Activated CD4-positive, alpha-beta memory T cell treated with anti-CD3 and anti-CD28 coated beads, Interleukin-2, amount 10 ng/mL, durations not matched to agents 7 days and 5 days (primary cell): ENCODE measurements at regions not wholly inside any gene's neighbourhood (a gene's known extent, or its start where the extent isn't known, plus 50 kb on each side); places are given as distances from the start of the nearest gene placed in this dataset.

ENCODE experiments used
- CTCF ChIA-PET: fragments of 350-600 bp; sonication (Branson Sonifier 250); formaldehyde crosslinking; loops from one replicate; lab custom pipeline; 2021; ENCODE audit warnings: antibody characterized with exemption, inconsistent platforms; lab: Charles Lee
- POLR2A ChIA-PET: fragments of 350-600 bp; sonication (Branson Sonifier 250); formaldehyde crosslinking; loops from one replicate; lab custom pipeline; 2021; ENCODE audit warnings: antibody characterized with exemption; lab: Charles Lee
- DNase-seq: peaks from one replicate; pipeline ENCODE4 v3.0.0-alpha.2; 2020
- H3K27ac Mint-ChIP-seq: one replicate; pipeline ENCODE4 v1.8.0; 2021; ENCODE audit warnings: mild to moderate bottlenecking, mixed read lengths
- H3K27me3 Mint-ChIP-seq: one replicate; pipeline ENCODE4 v1.8.0; 2021; ENCODE audit warnings: mixed read lengths
- H3K36me3 Mint-ChIP-seq: one replicate; pipeline ENCODE4 v1.8.0; 2021; ENCODE audit warnings: low read depth, mixed read lengths
- H3K4me1 Mint-ChIP-seq: one replicate; pipeline ENCODE4 v1.8.0; 2021; ENCODE audit warnings: mixed read lengths
- H3K4me3 Mint-ChIP-seq: one replicate; pipeline ENCODE4 v1.8.0; 2021; ENCODE audit warnings: mild to moderate bottlenecking, mixed read lengths
- H3K9me3 Mint-ChIP-seq: one replicate; pipeline ENCODE4 v1.8.0; 2021; ENCODE audit warnings: mixed read lengths

- Mint-ChIP-seq H3K4me1 (no peaks in the 10 kb centered on the region), H3K4me3 (no peak overlapping the region), H3K36me3 (no peaks in the 10 kb centered on the region), H3K27me3 (no peaks in the 10 kb centered on the region), H3K27ac (no peak overlapping the region), H3K9me3 (no peaks in the 10 kb centered on the region)
- DNase-seq, result no peak
- CTCF ChIA-PET, result no interaction called here
- POLR2A ChIA-PET, result no interaction called here
Measured at GRCh38 chr13:111611651-111612050, 291.2 kb downstream of the TEX29 start.

GRCh38 chr13:111612886-111613285, 292.4 kb downstream of the TEX29 start:
- DNase-seq, result no peak
- Mint-ChIP-seq H3K36me3 (no peaks in the 10 kb centered on the region), H3K27me3 (no peaks in the 10 kb centered on the region), H3K27ac (no peak overlapping the region), H3K4me3 (no peak overlapping the region), H3K4me1 (no peaks in the 10 kb centered on the region), H3K9me3 (no peaks in the 10 kb centered on the region)
- ChIA-PET POLR2A (no interaction called here), CTCF (no interaction called here)

GRCh38 chr13:111614009-111614408, 293.6 kb downstream of the TEX29 start:
- ChIA-PET POLR2A (no interaction called here), CTCF (no interaction called here)
- Mint-ChIP-seq H3K27me3 (no peaks in the 10 kb centered on the region), H3K4me3 (no peak overlapping the region), H3K4me1 (no peaks in the 10 kb centered on the region), H3K27ac (no peak overlapping the region), H3K36me3 (no peaks in the 10 kb centered on the region), H3K9me3 (no peaks in the 10 kb centered on the region)
- DNase-seq, result no peak

GRCh38 chr13:111614613-111615012, 294.2 kb downstream of the TEX29 start:
- Mint-ChIP-seq H3K9me3 (no peaks in the 10 kb centered on the region), H3K4me3 (no peak overlapping the region), H3K36me3 (no peaks in the 10 kb centered on the region), H3K4me1 (no peaks in the 10 kb centered on the region), H3K27me3 (no peaks in the 10 kb centered on the region), H3K27ac (no peak overlapping the region)
- ChIA-PET CTCF (no interaction called here), POLR2A (no interaction called here)
- no peak for DNase-seq

- Mint-ChIP-seq H3K27ac (no peak overlapping the region), H3K4me3 (no peak overlapping the region), H3K4me1 (no peaks in the 10 kb centered on the region), H3K27me3 (no peaks in the 10 kb centered on the region), H3K9me3 (no peaks in the 10 kb centered on the region), H3K36me3 (no peaks in the 10 kb centered on the region)
- no peak for DNase-seq
- POLR2A ChIA-PET, result no interaction called here
- CTCF ChIA-PET, result no interaction called here
Measured at GRCh38 chr13:111616203-111616602, 295.8 kb downstream of the TEX29 start.

- no peak for DNase-seq
- POLR2A ChIA-PET, result no interaction called here
- Mint-ChIP-seq H3K36me3 (no peaks in the 10 kb centered on the region), H3K27ac (no peak overlapping the region), H3K27me3 (no peaks in the 10 kb centered on the region), H3K4me3 (no peak overlapping the region), H3K9me3 (no peaks in the 10 kb centered on the region), H3K4me1 (no peaks in the 10 kb centered on the region)
- CTCF ChIA-PET, result no interaction called here
Measured at GRCh38 chr13:111620166-111620565, 299.7 kb downstream of the TEX29 start.

- POLR2A ChIA-PET, result no interaction called here
- no peak overlapping the region for H3K4me3 Mint-ChIP-seq
- no peak for DNase-seq
Measured at GRCh38 chr13:111620586-111620985, 300.1 kb downstream of the TEX29 start.

GRCh38 chr13:111621164-111621563, 300.7 kb downstream of the TEX29 start:
- POLR2A ChIA-PET, result no interaction called here
- H3K27ac Mint-ChIP-seq, result no peak overlapping the region
- no peaks in the 10 kb centered on the region for H3K27me3 Mint-ChIP-seq
- DNase-seq, result no peak
- no peaks in the 10 kb centered on the region for H3K36me3 Mint-ChIP-seq
- CTCF ChIA-PET, result no interaction called here
- no peak overlapping the region for H3K4me3 Mint-ChIP-seq
- H3K4me1 Mint-ChIP-seq, result no peaks in the 10 kb centered on the region
- no peaks in the 10 kb centered on the region for H3K9me3 Mint-ChIP-seq

More at GRCh38 chr13:111620586-111620985, 300.1 kb downstream of the TEX29 start:
- H3K27ac Mint-ChIP-seq, result no peak overlapping the region
- no peaks in the 10 kb centered on the region for H3K27me3 Mint-ChIP-seq
- no peaks in the 10 kb centered on the region for H3K9me3 Mint-ChIP-seq
- no peaks in the 10 kb centered on the region for H3K36me3 Mint-ChIP-seq
- CTCF ChIA-PET, result no interaction called here
- H3K4me1 Mint-ChIP-seq, result no peaks in the 10 kb centered on the region

- CTCF ChIA-PET, result no interaction called here
- no peaks in the 10 kb centered on the region for H3K27me3 Mint-ChIP-seq
- no peaks in the 10 kb centered on the region for H3K4me1 Mint-ChIP-seq
- no peak overlapping the region for H3K27ac Mint-ChIP-seq
- POLR2A ChIA-PET, result no interaction called here
- no peaks in the 10 kb centered on the region for H3K36me3 Mint-ChIP-seq
- no peak overlapping the region for H3K4me3 Mint-ChIP-seq
- no peaks in the 10 kb centered on the region for H3K9me3 Mint-ChIP-seq
- no peak for DNase-seq
Measured at GRCh38 chr13:111622051-111622531, 301.6 kb downstream of the TEX29 start.

- no peak overlapping the region for H3K4me3 Mint-ChIP-seq
- no peaks in the 10 kb centered on the region for H3K9me3 Mint-ChIP-seq
- POLR2A ChIA-PET, result no interaction called here
- CTCF ChIA-PET, result no interaction called here
- H3K27ac Mint-ChIP-seq, result no peak overlapping the region
- no peaks in the 10 kb centered on the region for H3K36me3 Mint-ChIP-seq
- no peaks in the 10 kb centered on the region for H3K27me3 Mint-ChIP-seq
- H3K4me1 Mint-ChIP-seq, result no peaks in the 10 kb centered on the region
- DNase-seq, result no peak
Measured at GRCh38 chr13:111623208-111623607, 302.8 kb downstream of the TEX29 start.

GRCh38 chr13:111623743-111624505, 303.5 kb downstream of the TEX29 start:
- DNase-seq, result no peak
- H3K27ac Mint-ChIP-seq, result no peak overlapping the region
- no peaks in the 10 kb centered on the region for H3K9me3 Mint-ChIP-seq
- H3K27me3 Mint-ChIP-seq, result no peaks in the 10 kb centered on the region
- no peaks in the 10 kb centered on the region for H3K36me3 Mint-ChIP-seq
- POLR2A ChIA-PET, result no interaction called here
- CTCF ChIA-PET, result no interaction called here
- H3K4me1 Mint-ChIP-seq, result no peaks in the 10 kb centered on the region
- H3K4me3 Mint-ChIP-seq, result no peak overlapping the region

GRCh38 chr13:111625526-111626315, 305.3 kb downstream of the TEX29 start:
- CTCF ChIA-PET, result no interaction called here
- POLR2A ChIA-PET, result no interaction called here
- Mint-ChIP-seq H3K4me3 (no peak overlapping the region), H3K36me3 (no peaks in the 10 kb centered on the region), H3K4me1 (no peaks in the 10 kb centered on the region), H3K9me3 (no peaks in the 10 kb centered on the region), H3K27ac (no peak overlapping the region), H3K27me3 (no peaks in the 10 kb centered on the region)
- DNase-seq, result no peak

- Mint-ChIP-seq H3K27me3 (no peaks in the 10 kb centered on the region), H3K4me3 (no peak overlapping the region), H3K4me1 (no peaks in the 10 kb centered on the region), H3K27ac (no peak overlapping the region), H3K36me3 (no peaks in the 10 kb centered on the region), H3K9me3 (no peaks in the 10 kb centered on the region)
- CTCF ChIA-PET, result no interaction called here
- DNase-seq, result no peak
- POLR2A ChIA-PET, result no interaction called here
Measured at GRCh38 chr13:111626371-111627305, 306.2 kb downstream of the TEX29 start.
